D341Med (cell line): ENCODE measurements at regions not wholly inside any gene's neighbourhood (a gene's known extent, or its start where the extent isn't known, plus 50 kb on each side); places are given as distances from the start of the nearest gene placed in this dataset.
"Not testable (repeated sequence)": the region's sequence is repeated elsewhere in the genome, so short reads cannot be mapped to it uniquely, and the experiment has no call there.

Experiments
- DNase-seq: peaks from one replicate; pipeline ENCODE4 v3.0.0; 2012; ENCODE audit warnings: low spot score

DNA sequence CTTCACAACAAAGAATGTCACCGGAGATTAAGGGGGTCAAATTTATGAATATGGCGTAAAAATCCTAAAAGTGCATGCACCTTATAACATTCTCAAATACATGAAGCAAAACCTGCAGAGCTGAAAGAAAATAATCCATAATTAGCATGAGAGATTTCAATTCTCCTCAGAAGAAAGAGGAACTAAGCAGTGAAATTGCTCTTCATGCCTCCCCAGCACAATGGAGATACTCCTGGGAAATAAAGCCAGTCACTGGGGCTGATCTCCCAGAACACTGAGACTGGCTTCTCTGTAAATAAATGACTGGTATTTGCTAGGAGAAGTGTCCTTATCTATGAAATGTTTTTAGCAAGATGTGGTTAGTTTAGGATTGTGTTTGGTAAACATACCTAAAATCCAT, 68.1 kb downstream of the GOLGA6L6 start:
- DNase-seq: not testable (repeated sequence)

DNA sequence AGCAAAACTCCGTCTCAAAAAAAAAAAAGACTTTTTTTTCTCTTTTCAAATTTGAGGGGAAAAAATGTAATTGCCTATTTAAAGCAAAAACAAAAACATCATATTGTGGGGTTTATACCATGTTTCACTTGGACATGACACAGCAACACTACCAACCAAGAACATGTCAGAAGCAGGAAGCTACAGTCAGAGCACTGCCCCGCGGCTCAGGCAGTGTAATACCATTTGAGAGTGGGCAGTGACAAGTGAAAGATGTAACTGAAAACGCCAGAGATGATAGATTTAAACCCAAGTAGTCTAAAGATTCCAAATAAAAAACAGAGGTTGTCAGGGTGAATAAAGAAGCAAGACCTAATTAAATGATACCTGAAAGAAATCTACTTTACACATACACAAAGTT, 68.6 kb downstream of the GOLGA6L6 start:
- DNase-seq: not testable (repeated sequence)

DNA sequence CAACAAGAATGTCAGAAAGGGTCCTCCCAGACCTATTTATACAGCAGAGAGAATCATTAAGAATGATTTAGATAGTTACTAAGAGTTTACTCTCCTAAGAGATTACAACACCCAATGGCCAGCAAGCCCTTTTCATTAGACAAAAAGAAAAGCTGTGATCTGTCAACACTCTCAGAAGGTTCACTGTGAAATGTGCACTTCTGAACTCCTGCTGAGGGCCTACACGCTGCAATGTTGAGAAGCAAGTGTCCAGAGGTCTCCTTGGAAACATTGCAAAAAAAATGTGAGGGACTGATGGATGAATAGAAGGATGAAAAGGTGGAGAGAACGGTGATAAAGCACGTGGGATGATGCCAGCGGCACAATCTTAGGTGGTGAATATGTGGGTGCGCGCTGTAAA, 70.8 kb downstream of the GOLGA6L6 start:
- DNase-seq: not testable (repeated sequence)

DNA sequence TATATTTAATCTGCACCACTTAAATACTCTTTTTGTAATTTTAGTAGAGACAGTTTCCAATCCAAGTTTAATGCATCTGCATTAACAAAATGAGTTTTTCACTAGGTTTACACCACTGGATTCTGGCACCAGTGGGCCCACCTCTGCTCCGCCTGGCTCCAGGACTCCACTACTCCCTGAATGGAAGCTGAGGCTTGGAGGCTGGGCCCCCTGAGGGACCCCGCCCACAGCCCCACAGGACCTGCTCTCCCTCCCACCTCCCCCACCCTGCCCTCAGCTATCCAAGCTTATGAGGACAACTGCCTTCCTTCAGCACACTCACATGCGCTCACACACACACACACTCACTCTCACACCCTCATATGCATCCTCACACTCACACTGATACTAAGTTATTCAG, 100.5 kb downstream of the GOLGA6L6 start:
- not testable (repeated sequence) for DNase-seq

DNA sequence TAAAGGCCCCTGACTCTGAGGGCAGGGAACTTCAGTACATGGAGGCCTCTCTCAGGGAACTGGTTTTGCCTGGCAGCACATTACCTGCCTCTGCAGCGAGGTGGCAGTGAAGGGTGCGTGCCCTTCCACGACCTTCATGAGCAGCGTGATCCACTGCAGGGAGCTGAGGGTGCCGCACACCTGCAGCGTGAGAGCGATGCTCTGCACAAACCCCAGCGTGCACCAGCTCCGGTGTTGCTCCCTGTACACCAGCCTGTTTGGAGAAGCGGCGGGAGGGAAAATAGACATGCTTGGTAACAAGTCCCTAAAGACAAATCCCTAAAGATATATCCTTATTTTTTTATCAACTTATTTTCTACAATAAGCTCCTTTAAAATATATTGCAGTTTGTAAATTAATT, 101.2 kb downstream of the GOLGA6L6 start:
- not testable (repeated sequence) for DNase-seq

DNA sequence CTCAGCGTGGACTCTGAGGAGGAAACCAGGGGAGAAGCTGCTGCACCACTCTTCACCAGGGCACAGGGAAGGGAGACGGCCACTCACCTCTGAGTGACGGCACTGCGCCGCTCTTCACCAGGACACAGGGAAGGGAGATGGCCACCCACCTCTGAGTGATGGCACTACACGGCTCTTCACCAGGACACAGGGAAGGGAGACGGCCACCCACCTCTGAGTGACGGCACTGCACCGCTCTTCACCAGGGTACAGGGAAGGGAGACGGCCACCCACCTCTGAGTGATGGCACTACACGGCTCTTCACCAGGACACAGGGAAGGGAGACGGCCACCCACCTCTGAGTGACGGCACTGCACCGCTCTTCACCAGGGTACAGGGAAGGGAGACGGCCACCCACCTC, 102.5 kb downstream of the GOLGA6L6 start:
- DNase-seq: not testable (repeated sequence)

DNA sequence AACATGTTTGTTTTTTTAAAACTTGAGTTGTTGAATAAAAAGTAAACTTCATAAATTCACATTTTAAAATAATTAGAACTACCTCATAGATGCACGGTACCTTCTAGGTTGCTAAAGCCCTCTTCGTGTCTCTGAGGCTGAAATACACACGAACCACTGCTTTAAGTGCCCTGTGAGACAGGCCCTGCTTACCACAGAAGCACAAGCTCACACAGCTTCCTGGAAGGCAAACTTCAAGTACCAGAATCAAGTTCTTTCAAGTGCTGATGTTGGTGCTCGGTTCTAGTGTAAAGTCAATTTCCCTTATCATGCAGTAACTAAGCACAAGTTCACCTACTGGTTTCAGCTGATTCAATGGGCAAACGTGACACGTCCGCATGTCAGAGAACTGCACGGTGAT, 103.3 kb downstream of the GOLGA6L6 start:
- DNase-seq: not testable (repeated sequence)

DNA sequence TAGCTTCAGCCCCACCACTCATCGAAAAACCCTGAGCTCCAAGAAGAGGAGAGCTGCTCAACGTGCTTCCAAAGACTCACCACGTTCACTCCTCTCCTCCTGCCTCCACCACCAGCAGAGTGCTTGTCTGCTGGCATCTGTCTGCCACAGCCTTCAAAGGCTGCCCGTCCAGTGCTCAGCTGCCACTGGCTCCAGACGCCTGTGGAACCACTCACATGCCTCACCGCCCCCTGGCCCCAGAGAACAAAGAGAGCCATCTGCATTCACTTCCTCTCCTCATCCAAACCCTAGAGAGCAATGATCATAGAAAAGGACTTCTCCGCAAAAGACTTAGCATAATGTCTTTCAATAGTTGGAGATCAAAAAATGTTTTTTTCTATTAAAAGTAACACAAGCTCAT, 108.1 kb downstream of the GOLGA6L6 start:
- DNase-seq: not testable (repeated sequence)

DNA sequence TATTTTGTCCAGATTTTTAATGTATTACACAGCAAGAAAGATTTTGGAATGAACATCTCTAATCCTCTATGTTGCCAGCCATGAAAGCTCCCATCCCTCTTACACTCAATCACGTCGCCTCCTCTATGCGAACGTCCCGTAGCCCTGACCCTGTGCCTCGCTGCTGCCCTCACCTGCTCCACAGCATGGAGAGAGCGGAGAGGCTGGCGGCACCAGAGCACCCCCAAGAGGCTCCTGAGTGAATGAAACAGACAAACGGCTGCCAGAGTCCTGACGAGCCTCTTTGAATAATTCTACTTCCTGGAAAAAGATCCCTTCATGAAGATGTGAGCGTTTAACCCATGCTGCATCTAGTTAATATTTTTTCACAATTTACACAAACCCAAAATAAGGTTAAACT, 111.1 kb downstream of the GOLGA6L6 start:
- DNase-seq: not testable (repeated sequence)

DNA sequence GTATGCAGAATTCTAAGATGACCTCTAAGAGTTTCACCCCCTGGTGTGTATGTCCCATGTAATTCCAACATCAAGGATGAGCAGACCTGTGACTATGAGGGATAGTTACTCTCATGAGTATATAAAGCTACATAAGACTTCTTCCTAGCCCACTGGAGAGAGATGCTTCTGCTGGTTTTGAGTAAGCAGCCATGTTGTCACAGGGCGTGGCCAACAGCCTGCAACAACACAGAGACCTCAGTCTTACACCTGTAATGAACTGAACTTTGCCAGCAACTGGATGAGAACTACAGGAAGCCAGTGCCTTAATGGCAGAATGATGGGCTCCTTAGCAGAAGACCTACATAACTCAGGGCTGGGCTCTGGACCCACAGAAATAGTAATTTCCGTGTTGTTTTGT, 120.9 kb downstream of the GOLGA6L6 start:
- DNase-seq: not testable (repeated sequence)

DNA sequence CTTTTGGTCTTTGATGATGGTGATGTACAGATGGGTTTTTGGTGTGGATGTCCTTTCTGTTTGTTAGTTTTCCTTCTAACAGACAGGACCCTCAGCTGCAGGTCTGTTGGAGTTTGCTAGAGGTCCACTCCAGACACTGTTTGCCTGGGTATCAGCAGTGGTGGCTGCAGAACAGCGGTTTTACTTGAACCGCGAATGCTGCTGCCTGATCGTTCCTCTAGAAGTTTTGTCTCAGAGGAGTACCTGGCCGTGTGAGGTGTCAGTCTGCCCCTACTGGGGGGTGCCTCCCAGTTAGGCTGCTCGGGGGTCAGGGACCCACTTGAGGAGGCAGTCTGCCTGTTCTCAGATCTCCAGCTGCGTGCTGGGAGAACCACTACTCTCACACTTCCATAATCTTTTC, 125.0 kb downstream of the GOLGA6L6 start:
- DNase-seq: not testable (repeated sequence)

DNA sequence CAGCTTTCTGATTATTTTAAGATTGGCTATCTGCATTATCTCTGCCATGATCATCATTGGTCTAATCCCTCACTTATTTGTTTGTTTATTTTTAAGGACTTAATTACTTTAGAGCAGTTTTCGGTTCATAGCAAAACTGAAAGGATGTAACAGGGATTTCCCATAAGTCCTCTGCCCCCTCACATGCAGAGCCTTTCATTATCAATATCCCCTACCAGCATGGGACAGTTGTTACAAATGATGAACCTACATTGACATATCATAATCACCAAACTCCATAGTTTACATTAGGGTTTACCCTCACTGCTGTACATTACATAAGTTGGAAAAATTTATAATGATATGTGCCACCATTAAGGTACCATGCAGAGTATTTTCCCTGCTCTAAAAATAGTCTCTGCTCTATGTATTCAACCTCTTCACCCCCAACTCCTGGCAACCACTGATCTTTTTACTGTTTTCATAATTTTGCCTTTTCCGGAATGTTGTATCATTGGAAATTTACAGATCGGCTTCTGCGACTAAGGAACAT, 131.9 kb downstream of the GOLGA6L6 start:
- DNase-seq: not testable (repeated sequence)

DNA sequence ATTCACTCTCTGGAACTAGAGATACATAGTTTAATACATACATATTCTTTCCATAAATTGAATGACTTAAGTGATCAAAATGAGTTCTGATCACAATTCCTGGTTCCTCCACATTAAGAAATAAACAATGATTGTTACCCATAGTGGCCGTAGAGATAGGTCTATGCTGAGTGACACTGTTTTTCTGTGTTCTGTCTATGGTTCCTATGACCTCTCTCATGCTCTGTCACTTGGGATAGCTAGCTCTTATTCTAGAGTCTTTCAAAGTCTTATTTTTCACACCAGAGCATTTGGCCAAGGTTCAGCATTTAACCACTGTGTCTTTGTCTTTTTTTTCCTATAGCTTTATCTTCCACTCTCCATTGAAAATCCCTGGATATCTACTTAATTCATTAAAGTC, 132.4 kb downstream of the GOLGA6L6 start:
- DNase-seq: no peak

DNA sequence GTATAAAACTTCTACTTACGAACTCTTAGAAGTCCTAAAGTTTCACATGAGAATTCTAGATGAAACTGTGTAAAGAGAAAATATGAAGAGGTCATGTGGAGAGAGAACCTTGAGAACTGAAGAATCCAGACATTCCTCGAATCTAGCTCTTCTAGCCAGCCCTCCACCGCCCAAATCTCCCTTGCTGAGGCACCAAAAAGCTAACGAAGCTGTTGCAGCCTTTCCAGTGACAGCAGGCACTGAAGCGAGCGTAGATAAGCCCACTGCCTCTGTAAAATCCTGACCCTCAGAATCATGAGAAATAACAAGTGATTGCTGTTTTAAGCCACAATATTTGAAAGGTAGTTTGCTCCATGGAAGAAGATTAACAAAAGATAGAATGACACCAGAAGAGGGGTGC, 134.0 kb downstream of the GOLGA6L6 start:
- no peak for DNase-seq

DNA sequence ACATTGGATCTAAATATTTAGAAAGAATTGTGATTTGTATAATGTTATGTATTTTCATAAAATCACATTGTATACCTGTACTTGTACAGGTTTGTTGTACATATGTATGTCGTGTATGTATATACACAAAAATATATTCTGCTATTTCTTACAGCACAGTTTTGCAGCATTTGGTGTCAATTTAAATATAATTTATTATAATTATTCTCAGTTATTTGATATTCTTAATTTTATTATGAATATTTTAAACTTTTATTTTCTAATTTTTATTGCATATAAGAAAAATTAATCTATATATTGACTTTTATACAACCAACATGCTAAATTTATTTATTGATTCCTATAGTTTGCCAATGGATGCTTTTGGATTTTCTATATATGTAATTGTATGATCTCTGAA, 137.0 kb downstream of the GOLGA6L6 start:
- DNase-seq: not testable (repeated sequence)

DNA sequence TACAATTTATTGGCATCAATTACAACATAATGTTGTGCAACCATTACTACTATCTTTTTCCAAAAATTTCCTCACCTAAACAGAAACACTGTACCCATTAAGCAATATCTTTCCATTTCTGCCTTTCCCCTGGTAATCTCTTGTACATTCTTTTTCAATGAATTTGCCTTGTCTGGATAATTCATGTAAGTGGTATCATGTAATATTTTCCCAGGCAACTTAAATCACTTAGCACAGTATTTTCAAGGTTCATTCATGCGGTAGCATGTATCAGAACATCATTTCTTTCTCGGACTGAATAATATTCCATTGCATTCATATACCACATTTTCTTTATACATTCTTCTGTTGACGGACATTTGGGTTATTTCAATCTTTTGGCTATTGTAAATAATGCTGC, 139.0 kb downstream of the GOLGA6L6 start:
- DNase-seq: not testable (repeated sequence)

DNA sequence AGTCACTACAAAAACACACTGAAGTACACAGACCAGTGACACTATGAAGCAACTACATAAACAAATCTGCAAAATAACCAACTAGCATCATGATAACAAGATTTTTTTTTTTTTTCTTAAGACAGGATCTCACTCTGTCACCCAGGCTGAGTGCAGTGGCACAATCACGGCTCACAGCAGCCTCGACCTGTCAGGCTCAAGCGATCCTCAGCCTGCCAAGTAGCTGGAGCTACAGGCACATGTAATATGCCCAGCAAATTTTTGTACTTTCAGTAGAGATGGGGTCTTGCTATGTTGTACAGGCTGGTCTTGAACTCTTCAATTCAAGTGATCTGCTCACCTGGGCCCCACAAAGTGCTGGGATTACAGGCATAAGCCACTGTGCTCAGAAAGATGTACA, 140.5 kb downstream of the GOLGA6L6 start:
- not testable (repeated sequence) for DNase-seq

DNA sequence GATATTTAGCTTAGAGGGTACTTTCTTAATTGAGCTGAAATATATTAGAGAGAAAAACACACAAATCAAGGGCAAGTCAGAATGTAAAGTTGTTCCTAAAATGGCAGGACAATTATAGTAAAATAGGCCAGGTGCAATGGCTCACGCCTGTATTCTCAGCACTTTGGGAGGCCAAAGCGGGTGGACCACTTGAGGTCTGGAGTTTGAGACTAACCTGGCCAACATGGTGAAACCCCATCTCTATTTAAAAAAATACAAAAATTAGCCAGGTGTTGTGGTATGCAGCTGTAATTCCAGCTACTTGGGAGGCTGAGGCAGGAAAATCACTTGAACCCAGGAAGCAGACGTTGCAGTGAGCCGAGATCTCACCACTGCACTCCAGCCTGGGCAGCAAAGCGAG, 142.9 kb downstream of the GOLGA6L6 start:
- not testable (repeated sequence) for DNase-seq

DNA sequence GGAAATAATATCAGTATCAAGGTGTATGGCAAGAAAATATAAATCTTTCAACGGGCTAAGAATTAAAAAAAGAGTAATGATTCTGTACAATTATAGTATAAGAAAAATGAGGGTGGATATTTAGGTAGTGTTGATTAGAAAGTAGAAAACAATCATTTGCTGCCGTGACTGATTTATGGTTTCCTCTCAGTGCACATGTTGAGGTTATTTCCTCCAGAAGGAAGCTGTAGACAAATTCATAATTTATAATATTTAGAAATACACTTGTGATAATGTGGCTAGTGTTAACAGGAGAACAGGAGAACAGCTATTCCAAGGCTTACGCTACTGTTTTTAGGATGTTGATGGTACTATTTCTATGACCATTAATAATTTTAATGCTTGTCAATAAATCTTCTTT, 153.4 kb downstream of the GOLGA6L6 start:
- DNase-seq: not testable (repeated sequence)

DNA sequence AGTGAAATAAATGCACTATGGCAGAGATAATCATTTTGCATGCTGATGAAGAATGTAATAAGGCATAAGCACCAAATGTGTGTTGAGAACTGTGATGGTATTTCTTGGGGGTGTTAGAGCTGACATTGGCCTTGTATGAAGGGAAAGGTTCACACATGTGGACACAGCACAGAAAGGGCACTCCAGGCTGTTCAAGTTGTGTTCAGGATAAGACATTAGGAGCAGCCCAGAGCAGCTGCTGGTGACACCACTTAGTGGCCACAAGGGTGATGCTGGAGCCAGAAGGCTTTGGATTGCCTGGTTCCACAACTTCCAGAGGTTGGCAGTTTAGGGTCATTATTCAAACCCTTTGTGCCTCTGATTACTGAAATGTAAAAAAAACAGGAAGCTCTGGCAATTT, 155.4 kb downstream of the GOLGA6L6 start:
- no peak for DNase-seq

DNA sequence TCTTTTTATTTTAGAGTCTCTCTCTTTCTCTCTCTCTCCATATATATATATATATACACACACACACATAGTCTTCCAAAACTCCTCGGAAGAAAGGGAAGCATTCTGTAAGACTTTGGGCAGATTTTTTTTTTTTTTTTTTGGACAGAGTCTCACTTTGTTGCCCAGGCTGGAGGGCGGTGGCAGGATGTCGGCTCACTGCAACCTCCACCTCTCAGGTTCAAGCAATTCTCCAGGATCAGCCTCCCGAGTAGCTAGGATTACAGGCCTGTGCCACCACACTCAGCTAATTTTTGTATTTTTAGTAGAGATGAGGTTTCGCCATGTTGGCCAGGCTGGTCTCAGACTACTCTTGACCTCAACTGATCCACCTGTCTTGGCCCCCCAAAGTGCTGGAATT, 161.4 kb downstream of the GOLGA6L6 start:
- not testable (repeated sequence) for DNase-seq

DNA sequence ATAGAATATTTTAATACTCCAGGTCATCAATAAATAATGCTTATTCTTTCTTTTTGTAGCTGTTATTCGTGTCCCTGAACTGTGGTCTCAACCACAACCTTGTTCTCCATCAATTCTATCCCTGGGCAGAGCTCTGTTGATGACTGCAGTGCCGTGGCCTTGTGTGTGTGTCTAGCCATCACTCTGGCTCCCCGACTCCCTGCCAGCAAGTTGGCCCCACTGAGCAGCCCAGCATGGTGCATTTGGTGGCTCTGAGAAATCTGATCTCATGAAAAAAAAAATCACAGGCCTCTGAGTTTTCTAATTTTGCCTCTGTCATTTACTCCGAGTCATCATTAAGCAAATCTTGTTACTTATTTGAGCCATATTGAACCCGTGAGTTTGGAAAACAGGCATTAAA, 164.7 kb downstream of the GOLGA6L6 start:
- no peak for DNase-seq

DNA sequence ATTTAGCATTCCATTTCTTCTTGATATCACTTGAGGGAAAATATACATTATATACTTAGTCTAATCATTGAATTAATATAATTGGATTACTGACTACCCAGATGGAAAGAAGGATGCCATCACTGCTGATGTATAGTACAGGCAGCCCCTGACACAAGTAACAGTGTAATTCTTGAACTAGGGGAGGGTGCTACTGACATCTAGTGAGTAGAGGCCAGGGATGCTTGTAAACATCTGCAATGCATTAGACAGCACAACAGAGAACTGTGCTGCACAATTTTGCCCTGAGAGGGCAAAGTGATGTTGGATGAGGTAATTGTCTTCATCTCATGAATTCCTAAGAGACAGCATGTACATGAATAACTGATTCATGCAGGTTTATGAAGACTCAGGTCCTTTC, 169.2 kb downstream of the GOLGA6L6 start:
- DNase-seq: not testable (repeated sequence)

DNA sequence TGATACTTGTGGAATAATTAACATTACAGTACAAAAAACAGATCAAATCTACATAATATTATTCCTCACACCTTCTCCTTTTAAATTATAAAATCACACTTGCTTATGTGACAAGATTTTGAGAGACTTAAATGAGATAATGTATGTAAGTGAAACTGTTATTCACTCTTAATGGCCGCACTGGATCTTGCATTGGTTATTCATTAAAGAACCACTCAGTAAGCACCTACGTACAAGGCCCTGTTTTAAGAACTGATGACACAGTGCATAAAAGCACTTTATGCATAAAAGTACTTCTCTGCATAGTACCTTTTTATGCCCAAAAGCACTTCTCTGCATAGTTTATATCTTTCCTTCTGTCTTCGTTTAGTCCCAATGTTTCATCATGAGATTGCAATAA, 172.1 kb downstream of the GOLGA6L6 start:
- no peak for DNase-seq

DNA sequence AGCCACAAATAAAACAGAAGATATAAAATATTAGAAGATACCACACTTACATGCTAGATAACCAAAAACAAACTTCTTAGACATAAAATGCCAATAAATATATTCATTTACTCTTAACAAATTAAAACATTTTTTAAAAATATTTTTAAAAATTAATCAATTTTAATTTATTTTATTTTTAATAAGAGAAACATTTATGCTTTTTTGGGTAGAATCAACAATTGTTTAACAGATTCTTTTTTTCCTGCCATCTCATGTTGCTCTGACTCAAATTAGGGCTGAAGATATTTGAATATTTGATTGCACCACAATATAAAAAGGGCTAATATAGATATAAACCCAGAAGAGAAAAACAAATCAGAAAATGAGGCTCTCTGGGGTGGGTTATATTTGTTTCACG, 172.6 kb downstream of the GOLGA6L6 start:
- no peak for DNase-seq
